Fibroblast of skin of abdomen (primary cell): ENCODE measurements at regions not wholly inside any gene's neighbourhood (a gene's known extent, or its start where the extent isn't known, plus 50 kb on each side); places are given as distances from the start of the nearest gene placed in this dataset.

Source experiments
- DNase-seq: peaks from one replicate; pipeline ENCODE4 v3.0.0-alpha.2; 2013

DNA sequence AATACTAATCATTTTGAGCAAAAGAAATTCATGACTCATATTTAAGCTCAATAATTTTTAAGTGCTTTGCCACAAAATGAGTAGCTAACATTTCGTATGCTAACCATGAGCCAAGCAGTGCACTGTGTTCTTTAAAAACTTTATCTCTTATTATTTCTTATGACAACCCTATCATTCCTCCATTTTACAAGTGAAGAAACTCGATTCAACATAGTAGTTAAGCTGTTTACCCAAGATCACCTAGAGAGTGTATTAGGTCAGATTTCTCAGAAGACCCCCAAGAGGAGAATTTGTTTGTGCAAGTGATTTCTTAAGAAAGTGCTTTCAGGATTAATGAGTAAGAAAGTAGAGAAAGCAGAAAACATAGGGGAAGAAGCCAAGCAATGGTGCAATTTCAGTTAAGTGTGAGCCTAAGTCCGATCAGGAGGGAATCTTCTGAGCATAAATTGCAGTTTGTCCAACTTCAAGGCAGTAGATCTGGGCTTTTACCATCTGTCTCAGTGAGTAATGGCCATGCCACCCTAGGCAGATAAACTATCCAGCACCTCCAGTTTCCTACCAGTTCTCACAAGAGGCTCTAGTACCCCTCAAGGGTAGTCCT is 202.7 kb downstream of the SCG2 start:
- DNase-seq = no peak

- DNase-seq = no peak
These were observed 197.5 kb downstream of the SCG2 start for GRCh38 chr2:223404616-223405015.

- peak; percentile 87 for DNase-seq
These were observed 187.5 kb downstream of the SCG2 start for GRCh38 chr2:223414646-223415045.

DNA sequence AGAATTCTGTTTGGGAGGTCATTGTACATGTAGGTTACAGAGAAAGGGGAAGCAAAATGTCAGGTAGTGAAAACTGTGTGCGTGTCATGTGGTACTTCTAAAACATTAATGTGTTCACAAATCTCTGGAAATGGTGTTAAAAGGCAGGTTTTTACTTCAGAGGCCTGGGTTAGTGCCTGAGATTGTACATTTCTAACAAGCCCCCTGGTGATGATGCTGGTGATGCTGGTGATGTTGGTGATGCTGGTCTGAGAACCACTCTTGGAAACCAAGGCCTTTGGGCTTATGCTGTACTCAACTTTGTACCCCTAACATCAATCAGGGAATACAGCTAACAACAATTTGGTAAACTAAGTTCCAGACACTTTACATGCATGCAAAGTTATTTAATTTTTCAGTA is 187.1 kb downstream of the SCG2 start:
- no peak for DNase-seq

DNA sequence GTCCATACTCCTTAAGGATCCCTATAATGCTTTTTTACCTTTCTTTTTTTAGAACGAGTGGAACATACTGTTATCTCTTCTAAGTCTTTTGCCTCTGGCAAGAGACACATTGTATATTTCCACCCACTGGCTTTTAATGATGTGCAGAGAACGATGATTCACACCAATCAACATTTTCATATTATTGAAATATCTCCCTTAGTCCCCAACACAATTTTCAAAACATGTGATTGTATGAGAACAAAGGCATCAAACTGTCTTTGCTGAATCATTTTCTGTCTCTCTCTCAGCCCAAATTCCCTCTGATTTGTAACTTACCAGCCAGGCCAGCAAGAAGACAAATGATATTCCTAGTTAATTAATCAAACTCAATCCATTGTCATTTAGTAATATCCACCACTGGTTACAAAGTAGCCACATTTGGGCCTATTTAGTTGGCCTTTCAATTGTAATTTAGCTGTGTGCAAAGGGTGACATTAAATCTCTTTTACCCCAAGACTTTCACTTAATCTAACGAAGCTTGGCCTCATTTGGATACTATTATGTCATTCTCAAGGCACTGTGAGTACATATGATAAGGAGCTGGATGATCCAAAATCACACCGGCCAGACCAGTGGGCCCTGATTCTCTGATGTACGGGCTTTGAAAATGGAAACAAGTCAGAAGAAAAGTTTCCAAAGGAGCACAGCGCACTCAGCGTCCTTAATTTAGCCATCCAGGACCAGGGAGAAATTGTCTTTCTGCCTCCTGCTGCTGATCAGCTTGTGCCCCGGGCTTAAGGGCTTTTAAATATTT is 185.1 kb downstream of the SCG2 start:
- DNase-seq = peak; percentile 32

- DNase-seq = peak; percentile 53
These were observed 184.0 kb downstream of the SCG2 start for GRCh38 chr2:223418131-223418530.

DNA sequence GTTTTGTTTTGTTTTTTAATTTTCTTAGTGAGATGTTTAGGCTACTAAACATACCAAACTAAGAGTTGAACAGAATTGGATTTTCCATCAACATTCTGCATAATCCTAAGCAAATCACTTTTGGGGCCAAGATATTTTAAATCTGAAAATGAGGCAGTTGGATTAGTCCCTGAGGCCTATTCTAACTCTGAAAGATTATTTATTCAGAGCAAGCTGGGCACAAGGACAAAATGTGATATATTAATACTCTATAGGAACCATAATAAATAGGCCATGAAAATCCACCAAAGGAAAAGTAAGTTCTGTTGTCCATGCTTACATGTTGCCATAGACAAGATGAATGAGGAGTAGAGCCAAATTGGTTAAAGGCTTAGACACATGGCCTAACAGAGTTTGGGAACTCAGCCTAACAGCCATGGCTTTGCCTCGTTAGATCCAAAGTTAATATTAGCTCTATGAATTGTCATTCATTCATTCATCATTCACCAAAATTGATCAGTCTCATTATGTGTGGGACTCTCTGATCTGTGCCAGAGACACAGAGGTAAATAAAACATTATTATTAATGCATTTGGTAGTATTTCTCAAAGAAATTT is 183.5 kb downstream of the SCG2 start:
- DNase-seq = no peak

DNA sequence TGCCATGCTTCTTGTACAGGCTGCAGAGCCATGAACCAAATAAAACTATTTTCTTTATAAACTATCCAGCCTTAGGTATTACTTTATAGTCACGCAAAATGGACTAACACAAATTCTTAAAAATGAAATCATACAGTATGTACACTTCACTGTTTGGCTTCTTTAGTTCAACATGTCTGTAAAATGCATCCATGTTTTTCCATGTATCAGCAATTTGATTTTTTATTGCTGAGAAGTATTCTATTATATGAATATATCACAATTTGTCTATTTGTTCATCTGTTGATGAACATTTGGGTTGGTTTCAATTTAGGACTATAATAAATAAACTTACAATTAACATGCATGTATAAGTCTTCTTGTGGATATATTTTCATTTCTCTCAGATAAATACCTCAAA is 182.1 kb downstream of the SCG2 start:
- no peak for DNase-seq

- no peak for DNase-seq
These were observed 170.7 kb downstream of the SCG2 start for GRCh38 chr2:223431479-223431878.

DNA sequence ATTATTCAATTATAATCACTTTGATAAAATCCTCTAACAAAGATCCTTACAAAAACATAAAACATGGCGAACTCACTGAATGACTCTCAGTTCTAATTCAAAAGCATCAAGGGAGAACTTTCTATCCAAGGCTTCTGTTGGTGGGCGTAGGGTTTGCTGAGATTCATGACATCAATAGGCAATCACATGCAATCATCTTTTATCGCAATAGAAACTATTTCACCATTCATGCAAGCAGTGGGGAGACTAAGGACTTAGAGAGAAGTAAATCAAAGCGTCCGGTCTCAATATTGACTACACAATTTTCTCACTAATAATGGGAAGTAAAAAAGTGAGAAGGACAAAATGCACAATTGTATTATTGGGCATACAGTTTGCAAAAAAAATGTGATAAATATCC is 168.7 kb downstream of the SCG2 start:
- DNase-seq = no peak

- no peak for DNase-seq
These were observed 164.4 kb downstream of the SCG2 start for GRCh38 chr2:223437788-223438187.

DNA sequence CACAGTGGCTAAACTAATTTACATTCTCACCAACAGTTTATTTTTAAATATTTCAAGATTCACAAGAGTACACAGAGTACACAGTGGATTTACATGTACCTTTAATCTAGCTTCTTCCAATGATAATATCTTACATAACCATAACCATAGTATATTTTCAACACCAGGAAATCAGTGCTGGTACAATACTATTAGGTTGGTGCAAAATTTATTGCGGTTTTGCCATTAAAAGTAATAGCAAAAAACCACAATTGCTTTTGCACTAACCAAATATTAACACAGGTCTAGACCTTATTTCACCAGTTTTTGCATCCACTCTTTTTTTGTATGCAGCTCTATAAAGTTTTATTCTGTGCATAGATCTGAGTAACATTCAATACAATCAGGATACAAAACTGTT is 163.0 kb downstream of the SCG2 start:
- DNase-seq = no peak

DNA sequence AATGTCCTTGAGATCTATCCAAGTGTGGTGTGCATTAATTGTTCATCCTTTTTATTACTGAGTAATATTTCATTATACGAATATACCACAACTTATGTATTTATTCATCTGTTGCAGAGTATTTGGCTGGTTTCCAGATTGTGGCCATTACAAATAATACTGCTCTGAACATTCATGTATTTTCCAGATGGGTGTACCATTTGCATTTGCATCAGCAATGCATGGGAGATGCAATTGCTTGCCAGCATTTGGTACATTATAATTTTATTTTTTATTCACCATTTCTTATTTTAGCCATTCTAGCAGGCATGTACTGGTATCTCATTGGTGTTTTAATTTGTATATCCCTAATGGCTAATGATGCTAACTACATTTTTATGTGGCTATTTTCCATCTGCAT is 162.4 kb downstream of the SCG2 start:
- no peak for DNase-seq

DNA sequence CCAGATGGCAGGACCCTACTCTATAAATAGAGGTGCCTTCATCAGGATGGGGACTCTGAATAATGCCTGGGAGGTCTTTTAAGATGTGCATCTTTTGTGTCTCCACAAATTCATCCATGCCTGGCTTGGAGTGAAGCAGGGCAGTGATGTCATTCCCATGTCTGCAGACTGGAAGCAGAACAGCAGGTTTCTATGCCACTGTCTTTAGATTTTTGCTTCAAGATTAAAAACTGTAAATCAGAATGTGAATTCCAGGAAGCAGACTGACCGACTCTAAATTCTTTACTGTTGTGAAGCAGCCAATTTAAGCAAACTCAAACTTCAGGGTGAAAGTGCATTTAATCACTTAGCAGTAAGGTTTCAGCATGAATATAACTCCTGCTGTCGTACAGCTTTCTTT is 159.3 kb downstream of the SCG2 start:
- peak; percentile 58 for DNase-seq

DNA sequence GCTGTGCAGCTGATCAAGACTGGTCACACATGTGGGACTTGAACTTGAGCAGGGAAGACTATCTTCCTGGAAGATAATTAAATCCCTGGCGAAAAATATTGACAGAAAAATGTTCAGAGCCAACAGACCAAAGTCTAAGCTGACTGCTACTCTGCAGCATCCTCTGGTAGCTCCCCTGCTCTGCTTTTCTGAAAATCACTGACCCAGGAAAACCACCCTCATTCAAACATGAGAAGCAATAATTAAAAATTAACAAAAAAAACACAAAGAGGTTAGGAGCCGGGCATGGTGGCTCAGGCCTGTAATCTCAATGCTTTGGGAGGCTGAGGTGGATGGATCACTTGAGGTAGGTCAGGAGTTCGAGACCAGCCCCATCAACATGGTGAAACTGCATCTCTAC is 151.9 kb downstream of the SCG2 start:
- no peak for DNase-seq

DNA sequence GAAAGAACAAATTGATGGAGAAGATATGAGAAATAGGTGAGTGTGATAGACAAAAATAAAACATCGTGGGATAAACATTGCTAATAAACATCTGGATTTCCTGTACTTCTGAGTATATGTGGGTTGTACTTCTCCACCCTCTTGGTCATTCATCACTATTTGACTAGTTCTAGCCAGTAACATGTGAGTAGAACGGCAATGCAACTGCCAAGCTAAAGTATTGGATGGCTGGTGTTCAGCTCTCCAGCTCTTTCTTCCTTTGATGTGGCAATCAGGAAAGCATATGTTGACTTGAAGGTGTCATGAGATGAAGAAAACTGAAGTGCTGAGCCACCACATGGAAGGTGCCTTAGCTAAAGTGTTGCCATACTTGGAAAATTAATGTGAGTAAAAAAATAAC is 144.9 kb downstream of the SCG2 start:
- DNase-seq = no peak

DNA sequence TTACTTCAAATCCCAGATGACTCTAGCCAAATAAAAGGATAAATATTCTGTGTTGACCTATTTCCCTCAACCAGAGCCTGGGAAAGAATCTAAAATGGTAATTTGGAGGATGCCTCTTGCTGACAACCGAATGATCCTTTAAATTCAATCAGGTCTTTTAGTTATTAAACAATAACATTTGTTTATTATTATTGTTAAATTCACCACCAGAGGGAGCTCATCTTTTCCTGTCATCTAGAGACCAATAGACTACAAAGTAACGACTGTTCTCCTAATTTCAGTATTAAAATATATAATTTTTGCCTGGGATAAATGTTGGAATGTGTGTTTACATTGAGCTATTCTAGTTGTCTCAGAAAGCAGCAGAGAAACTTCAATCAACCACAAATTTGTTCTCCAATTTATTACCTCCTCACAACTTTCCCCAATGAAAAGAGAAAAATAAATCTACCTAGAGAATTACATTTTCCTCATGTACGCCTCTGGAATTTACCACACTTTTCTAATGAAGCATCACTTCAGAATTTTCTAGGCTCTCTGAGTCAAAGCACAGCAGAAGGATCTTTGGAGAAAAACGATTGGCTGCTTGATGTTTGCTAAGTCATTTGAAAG is 142.7 kb downstream of the SCG2 start:
- peak; percentile 26 for DNase-seq

GRCh38 chr2:223460209-223460608 is 142.0 kb downstream of the SCG2 start:
- DNase-seq = no peak

GRCh38 chr2:223460774-223461211 is 141.4 kb downstream of the SCG2 start:
- DNase-seq = peak; percentile 69

- no peak for DNase-seq
These were observed 138.1 kb downstream of the SCG2 start for GRCh38 chr2:223464071-223464470.

DNA sequence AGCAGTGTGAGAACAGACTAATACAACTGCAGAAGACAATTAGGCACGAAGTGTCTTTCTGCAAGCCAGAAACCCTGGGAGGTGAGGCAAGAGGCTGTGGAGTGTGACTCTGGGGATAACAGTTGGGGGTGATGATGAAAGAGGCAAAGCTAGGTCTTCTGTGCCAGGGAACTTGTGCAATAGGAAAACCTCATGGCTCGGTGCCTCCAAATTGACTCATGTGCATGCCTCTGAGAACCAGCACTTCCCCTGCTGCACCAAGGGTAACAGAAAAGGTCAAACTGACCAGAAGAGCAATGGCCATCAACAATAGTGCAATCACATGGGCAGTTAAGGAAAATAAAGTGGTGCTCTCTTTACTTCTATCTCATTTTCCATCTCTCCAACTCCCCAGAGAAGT is 136.4 kb downstream of the SCG2 start:
- DNase-seq = peak; percentile 91

- DNase-seq = no peak
These were observed 135.0 kb downstream of the SCG2 start for GRCh38 chr2:223467196-223467595.

GRCh38 chr2:223469270-223470046 is 132.7 kb downstream of the SCG2 start:
- peak; percentile 57 for DNase-seq
